H9 (cell line): ENCODE measurements at regions not wholly inside any gene's neighbourhood (a gene's known extent, or its start where the extent isn't known, plus 50 kb on each side); places are given as distances from the start of the nearest gene placed in this dataset.

ENCODE experiments used
- DNase-seq: peaks from one replicate; pipeline ENCODE4 v3.0.0-alpha.2; 2017
- H2AFZ ChIP-seq: one replicate; pipeline ENCODE4 v1.6.1; 2013; ENCODE audit warnings: mild to moderate bottlenecking, low read length, control low read depth, moderate library complexity
- H2AK5ac ChIP-seq: 2 replicates; pipeline ENCODE4 v1.6.1; 2013; ENCODE audit warnings: low read length, control low read depth, mixed read lengths; ENCODE audit not compliant: insufficient read length
- H2BK120ac ChIP-seq: one replicate; pipeline ENCODE4 v1.6.1; 2013; ENCODE audit warnings: low read depth, mild to moderate bottlenecking, low read length, control low read depth, inconsistent platforms; ENCODE audit not compliant: poor library complexity, severe bottlenecking
- H2BK12ac ChIP-seq: 2 replicates; pipeline ENCODE4 v1.6.1; 2013; ENCODE audit warnings: low read length, control low read depth, mixed read lengths, low read depth; ENCODE audit not compliant: insufficient read length
- H2BK15ac ChIP-seq: 2 replicates; pipeline ENCODE4 v1.6.1; 2013; ENCODE audit warnings: low read depth, low read length, control low read depth
- H2BK20ac ChIP-seq: one replicate; pipeline ENCODE4 v1.6.1; 2013; ENCODE audit warnings: low read depth, mild to moderate bottlenecking, low read length, control low read depth, inconsistent platforms; ENCODE audit not compliant: poor library complexity, severe bottlenecking
- H2BK5ac ChIP-seq: 2 replicates; pipeline ENCODE4 v1.6.1; 2013; ENCODE audit warnings: low read length, control low read depth, mixed read lengths; ENCODE audit not compliant: insufficient read length
- H3K14ac ChIP-seq: 2 replicates; pipeline ENCODE4 v1.6.1; 2013; ENCODE audit warnings: low read length, control low read depth; ENCODE audit not compliant: insufficient read depth
- H3K18ac ChIP-seq: 2 replicates; pipeline ENCODE4 v1.6.1; 2013; ENCODE audit warnings: low read depth, mild to moderate bottlenecking, mixed read lengths, low read length, control low read depth; ENCODE audit not compliant: insufficient read length
- H3K23ac ChIP-seq: 2 replicates; pipeline ENCODE4 v1.6.1; 2013; ENCODE audit warnings: low read length, control low read depth, mixed read lengths, low read depth; ENCODE audit not compliant: insufficient read length
- H3K23me2 ChIP-seq: 2 replicates; pipeline ENCODE4 v1.6.1; 2013; ENCODE audit warnings: low read depth, mild to moderate bottlenecking, mixed read lengths, low read length, control low read depth; ENCODE audit not compliant: insufficient read length, poor library complexity, severe bottlenecking
- H3K27ac ChIP-seq: 2 replicates; pipeline ENCODE4 v1.5.1; 2013; ENCODE audit warnings: low read length, control low read depth, mixed read lengths, low read depth; ENCODE audit not compliant: insufficient read length
- H3K27me3 ChIP-seq: 2 replicates; pipeline ENCODE4 v1.6.1; 2013; ENCODE audit warnings: low read length, control low read depth, inconsistent platforms; ENCODE audit not compliant: insufficient read depth
- H3K4ac ChIP-seq: 2 replicates; pipeline ENCODE4 v1.6.1; 2013; ENCODE audit warnings: low read depth, mild to moderate bottlenecking, control low read depth, inconsistent platforms, low read length, moderate library complexity
- H3K4me1 ChIP-seq: 2 replicates; pipeline ENCODE4 v1.6.1; 2013; ENCODE audit warnings: low read length, control low read depth, inconsistent platforms; ENCODE audit not compliant: insufficient read depth
- H3K4me2 ChIP-seq: 2 replicates; pipeline ENCODE4 v1.6.1; 2013; ENCODE audit warnings: low read length, control low read depth, mixed read lengths; ENCODE audit not compliant: insufficient read length, insufficient read depth
- H3K56ac ChIP-seq: 2 replicates; pipeline ENCODE4 v1.6.1; 2013; ENCODE audit warnings: low read depth, mild to moderate bottlenecking, mixed read lengths, low read length, control low read depth; ENCODE audit not compliant: insufficient read length
- H3K79me1 ChIP-seq: 2 replicates; pipeline ENCODE4 v1.6.1; 2013; ENCODE audit warnings: low read depth, mild to moderate bottlenecking, moderate library complexity, low read length, control low read depth, inconsistent platforms; ENCODE audit not compliant: insufficient read depth, poor library complexity, severe bottlenecking
- H3K79me2 ChIP-seq: 2 replicates; pipeline ENCODE4 v1.6.1; 2013; ENCODE audit warnings: low read length, control low read depth, inconsistent platforms; ENCODE audit not compliant: insufficient read depth
- H3K9ac ChIP-seq: 2 replicates; pipeline ENCODE4 v1.6.1; 2013; ENCODE audit warnings: low read length, control low read depth, mixed read lengths; ENCODE audit not compliant: insufficient read length; ENCODE audit errors: extremely low read depth
- H3K9me3 ChIP-seq: one replicate; pipeline ENCODE4 v1.6.1; 2013; ENCODE audit warnings: low read depth, low read length, inconsistent platforms; ENCODE audit not compliant: control insufficient read depth
- H3T11ph ChIP-seq: one replicate; pipeline ENCODE4 v1.6.1; 2013; ENCODE audit warnings: mild to moderate bottlenecking, low read length, control low read depth, inconsistent platforms
- H4K20me1 ChIP-seq: one replicate; pipeline ENCODE4 v1.6.1; 2013; ENCODE audit not compliant: control insufficient read depth, insufficient read length, insufficient read depth
- H4K5ac ChIP-seq: 2 replicates; pipeline ENCODE4 v1.6.1; 2013; ENCODE audit warnings: low read depth, mild to moderate bottlenecking, mixed read lengths, low read length, control low read depth; ENCODE audit not compliant: insufficient read length
- H4K8ac ChIP-seq: replicated peaks from 2 replicates; pipeline ENCODE4 v1.6.1; 2013; ENCODE audit warnings: low read length, control low read depth, mixed read lengths, low read depth; ENCODE audit not compliant: insufficient read length
- H4K91ac ChIP-seq: 2 replicates; pipeline ENCODE4 v1.6.1; 2013; ENCODE audit warnings: low read depth, mild to moderate bottlenecking, moderate library complexity, mixed read lengths, low read length, control low read depth; ENCODE audit not compliant: insufficient read length
- H3K27ac Mint-ChIP-seq, 3 experiments: 2 replicates in 2 of 3; 3 replicates in 1 of 3; pipeline ENCODE4 v1.8.0; 2020 to 2021; ENCODE audit warnings: mixed read lengths in 3 of 3, mild to moderate bottlenecking in 1 of 3, moderate library complexity in 1 of 3
- H3K27me3 Mint-ChIP-seq: 2 replicates; pipeline ENCODE4 v1.8.0; 2021; ENCODE audit warnings: low read depth, mild to moderate bottlenecking, moderate library complexity, mixed read lengths
- H3K36me3 Mint-ChIP-seq, 3 experiments: 2 replicates in 2 of 3; 3 replicates in 1 of 3; pipeline ENCODE4 v1.8.0; 2020 to 2021; ENCODE audit warnings: low read depth in 3 of 3, mixed read lengths in 3 of 3; ENCODE audit not compliant: insufficient read depth in 1 of 3
- H3K4me1 Mint-ChIP-seq, 2 experiments: 2 replicates each; pipeline ENCODE4 v1.8.0; 2020; ENCODE audit warnings: mixed read lengths in 2 of 2
- H3K4me3 Mint-ChIP-seq, 2 experiments: 2 replicates in 1 of 2; 3 replicates in 1 of 2; pipeline ENCODE4 v1.8.0; 2020 to 2021; ENCODE audit warnings: mild to moderate bottlenecking in 2 of 2, mixed read lengths in 2 of 2, moderate library complexity in 1 of 2
- H3K9me3 Mint-ChIP-seq, 2 experiments: 2 replicates in 1 of 2; 3 replicates in 1 of 2; pipeline ENCODE4 v1.8.0; 2020; ENCODE audit warnings: mild to moderate bottlenecking in 2 of 2, mixed read lengths in 2 of 2, moderate library complexity in 1 of 2
- whole genome bisulfite sequencing: extraction: QIAGEN DNeasy Blood & Tissue Kit; methylation state at CpG from one replicate; pipeline ENCODE4 v1.1.7; 2013; ENCODE audit warnings: missing lambda C conversion rate, low lambda C conversion rate, mixed read lengths; ENCODE audit not compliant: insufficient read length; ENCODE audit errors: extremely low coverage; 5-methylcytosine and 5-hydroxymethylcytosine counted together
- TF ChIP-seq, protein P1 (sequence below): fragments of 200-600 bp; sonication (generic); conservative IDR thresholded peaks from 3 replicates; pipeline ENCODE4 v1.8.0; 2021; ENCODE audit warnings: antibody characterized with exemption, mild to moderate bottlenecking

DNA sequence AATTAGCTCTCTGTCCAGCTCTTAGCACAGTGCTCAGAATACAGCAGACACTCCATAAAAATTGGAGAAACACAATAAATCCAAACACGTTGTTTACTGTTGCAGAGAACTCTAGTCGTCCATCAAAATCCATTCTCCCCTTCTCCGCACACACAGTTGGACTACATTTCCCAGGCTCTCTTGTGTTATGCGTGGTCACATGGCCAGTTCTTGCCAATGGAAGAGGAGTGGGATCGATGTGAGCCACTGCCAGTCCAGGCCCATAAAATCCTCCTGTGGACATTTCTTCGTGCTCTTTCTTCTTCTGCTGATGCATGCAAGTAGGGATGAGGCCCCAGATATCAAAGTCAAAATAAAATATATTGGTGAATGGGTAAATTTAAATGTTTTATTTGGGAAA, 114.3 kb upstream of the FMN2 start:
- Histone ChIP-seq H3K4me2 (no peak overlapping the region), H2BK120ac (no peak overlapping the region), H3K56ac (no peak overlapping the region), H2BK20ac (no peak overlapping the region), H3K79me2 (no peaks in the 10 kb centered on the region), H2BK15ac (no peak overlapping the region), H2BK5ac (no peak overlapping the region), H3K4me1 (no peaks in the 10 kb centered on the region), H4K8ac (no peak overlapping the region), H3K27me3 (no peaks in the 10 kb centered on the region), H3K4ac (no peak overlapping the region), H3K23ac (no peak overlapping the region), H2BK12ac (no peak overlapping the region), H4K91ac (no peak overlapping the region), H3K9me3 (peaks cover 14% of the 10 kb centered on the region), H3K79me1 (no peaks in the 10 kb centered on the region), H3K18ac (no peak overlapping the region), H2AFZ (no peak overlapping the region), H4K5ac (no peak overlapping the region), H4K20me1 (no peaks in the 10 kb centered on the region), H3K27ac (no peak overlapping the region), H2AK5ac (no peak overlapping the region), H3T11ph (no peak overlapping the region), H3K9ac (no peak overlapping the region), H3K14ac (no peak overlapping the region), H3K23me2 (no peaks in the 10 kb centered on the region)
- Mint-ChIP-seq H3K9me3 (peaks cover 37 to 51% of the 10 kb centered on the region in 2 experiments), H3K4me1 (no peaks in the 10 kb centered on the region), H3K36me3 (peaks cover 19 to 35% (median 28%) of the 10 kb centered on the region in 3 experiments), H3K27me3 (peaks cover 4% of the 10 kb centered on the region; the same call in 1 of the 2 replicates), H3K4me3 (no peak overlapping the region), H3K27ac (no peak overlapping the region)
- WGBS = no CpG with 5 or more reads among the region's 6 CpGs
- no peak for DNase-seq
- TF ChIP-seq, protein P1, sequence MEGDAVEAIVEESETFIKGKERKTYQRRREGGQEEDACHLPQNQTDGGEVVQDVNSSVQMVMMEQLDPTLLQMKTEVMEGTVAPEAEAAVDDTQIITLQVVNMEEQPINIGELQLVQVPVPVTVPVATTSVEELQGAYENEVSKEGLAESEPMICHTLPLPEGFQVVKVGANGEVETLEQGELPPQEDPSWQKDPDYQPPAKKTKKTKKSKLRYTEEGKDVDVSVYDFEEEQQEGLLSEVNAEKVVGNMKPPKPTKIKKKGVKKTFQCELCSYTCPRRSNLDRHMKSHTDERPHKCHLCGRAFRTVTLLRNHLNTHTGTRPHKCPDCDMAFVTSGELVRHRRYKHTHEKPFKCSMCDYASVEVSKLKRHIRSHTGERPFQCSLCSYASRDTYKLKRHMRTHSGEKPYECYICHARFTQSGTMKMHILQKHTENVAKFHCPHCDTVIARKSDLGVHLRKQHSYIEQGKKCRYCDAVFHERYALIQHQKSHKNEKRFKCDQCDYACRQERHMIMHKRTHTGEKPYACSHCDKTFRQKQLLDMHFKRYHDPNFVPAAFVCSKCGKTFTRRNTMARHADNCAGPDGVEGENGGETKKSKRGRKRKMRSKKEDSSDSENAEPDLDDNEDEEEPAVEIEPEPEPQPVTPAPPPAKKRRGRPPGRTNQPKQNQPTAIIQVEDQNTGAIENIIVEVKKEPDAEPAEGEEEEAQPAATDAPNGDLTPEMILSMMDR = no peak
